ENCODE measurements at regions not wholly inside any gene's neighbourhood (a gene's known extent, or its start where the extent isn't known, plus 50 kb on each side); places are given as distances from the start of the nearest gene placed in this dataset.
"Not testable (repeated sequence)": the region's sequence is repeated elsewhere in the genome, so short reads cannot be mapped to it uniquely, and the experiment has no call there.

DNA sequence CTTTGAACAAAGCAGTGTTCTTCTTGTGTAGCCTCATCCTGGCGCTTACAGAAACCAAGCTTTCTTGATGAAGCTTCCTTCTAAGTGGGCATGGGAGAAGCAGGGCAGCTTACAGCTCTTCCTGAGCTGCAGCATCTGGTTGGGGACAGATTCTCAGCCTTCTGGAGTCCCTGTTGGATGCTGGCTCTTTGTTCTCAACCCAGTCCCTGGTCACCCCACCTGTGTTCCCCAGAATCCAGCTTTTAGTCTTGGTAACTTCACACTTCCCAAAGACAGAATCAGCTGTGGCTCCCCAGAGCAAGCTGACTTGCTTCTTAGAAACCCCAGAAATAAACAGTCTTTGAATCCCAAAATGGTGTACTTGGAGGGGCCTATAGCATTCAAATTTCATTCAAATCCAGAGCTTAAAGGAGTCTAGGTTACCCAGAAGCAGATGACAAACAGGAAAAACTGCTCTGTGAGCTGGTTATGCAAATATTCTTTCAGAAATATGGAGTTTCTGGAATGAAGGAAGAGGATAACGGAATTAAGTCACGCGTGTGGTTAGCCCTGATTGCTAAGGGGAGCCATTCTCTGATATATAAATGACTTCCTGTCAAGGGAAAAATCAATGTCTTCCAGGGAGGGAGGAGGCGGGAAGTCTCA lies 783.4 kb upstream of the TPTE start:
- CTCF ChIA-PET = interaction anchor here (1.1 kb wide), 1 partner anchor 8 kb away, joined by 3 read pairs; no protein-coding TSS in a partner anchor
- H3K4me1 ChIP-seq (ENCODE audit: control extremely low read depth in 1 of 4, control insufficient read depth in 4 of 4, insufficient read depth in 4 of 4, low read length in 3 of 4); H3K27ac ChIP-seq (ENCODE audit: insufficient read depth in 1 of 2, low read depth in 1 of 2, low read length in 2 of 2, poor library complexity in 1 of 2, severe bottlenecking in 2 of 2); H3K36me3 ChIP-seq (ENCODE audit: control insufficient read depth in 4 of 4, insufficient read depth in 4 of 4, low read length in 3 of 4); H3K27me3 ChIP-seq (replicated peaks in 2 of 5; ENCODE audit: control insufficient read depth in 4 of 5, insufficient read depth in 5 of 5, low read length in 4 of 5); POLR2A ChIA-PET; DNase-seq; H3K4me3 ChIP-seq (ENCODE audit: control insufficient read depth in 1 of 7, extremely low read depth in 1 of 7, insufficient read depth in 4 of 7, low read depth in 2 of 7, low read length in 6 of 7): not testable (repeated sequence)
- WGBS (ENCODE audit: insufficient coverage) = 47% methylated on average over 5 of the region's 5 CpGs
- peaks cover 0 to 38% (median 12%) of the 10 kb centered on the region in 5 experiments for H3K9me3 ChIP-seq (ENCODE audit: control extremely low read depth in 1 of 5, control insufficient read depth in 4 of 5, insufficient read depth in 2 of 5, low read depth in 1 of 5, low read length in 4 of 5)

DNA sequence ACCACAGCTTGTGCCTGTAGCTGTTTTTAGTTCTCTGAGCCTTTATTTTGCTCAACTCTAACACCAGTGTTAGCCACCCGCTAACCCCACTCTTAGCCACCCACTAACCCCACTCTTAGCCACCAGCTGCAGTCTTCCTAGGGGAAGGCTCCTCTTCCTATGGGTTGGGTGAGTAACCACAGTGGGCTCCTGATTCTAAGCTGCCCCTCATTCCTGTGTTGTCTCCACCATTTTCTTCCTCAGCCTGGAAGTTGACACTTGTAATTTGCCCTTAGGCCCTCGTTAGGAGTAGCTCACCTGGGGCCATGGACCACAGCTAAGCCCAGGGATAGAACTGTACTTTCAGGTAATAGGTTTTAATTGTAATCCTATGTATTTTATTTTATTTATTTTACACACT lies 782.9 kb upstream of the TPTE start:
- WGBS (ENCODE audit: insufficient coverage) = 75% methylated on average over 2 of the region's 2 CpGs
- Histone ChIP-seq H3K27me3 (replicated peaks in 2 of 5; ENCODE audit: control insufficient read depth in 4 of 5, insufficient read depth in 5 of 5, low read length in 4 of 5) (no peaks in the 10 kb centered on the region), H3K4me1 (ENCODE audit: control extremely low read depth in 1 of 4, control insufficient read depth in 4 of 4, insufficient read depth in 4 of 4, low read length in 3 of 4) (no peaks in the 10 kb centered on the region), H3K4me3 (ENCODE audit: control insufficient read depth in 1 of 7, extremely low read depth in 1 of 7, insufficient read depth in 4 of 7, low read depth in 2 of 7, low read length in 6 of 7) (no peak overlapping the region), H3K36me3 (ENCODE audit: control insufficient read depth in 4 of 4, insufficient read depth in 4 of 4, low read length in 3 of 4) (no peaks in the 10 kb centered on the region), H3K9me3 (ENCODE audit: control extremely low read depth in 1 of 5, control insufficient read depth in 4 of 5, insufficient read depth in 2 of 5, low read depth in 1 of 5, low read length in 4 of 5) (peaks cover 0 to 41% (median 12%) of the 10 kb centered on the region in 5 experiments), H3K27ac (ENCODE audit: insufficient read depth in 1 of 2, low read depth in 1 of 2, low read length in 2 of 2, poor library complexity in 1 of 2, severe bottlenecking in 2 of 2) (no peak overlapping the region)
- no peak for DNase-seq
- ChIA-PET CTCF (interaction anchor here (1.1 kb wide), 1 partner anchor 9 kb away, joined by 3 read pairs; no protein-coding TSS in a partner anchor), POLR2A (no interaction called here)

DNA sequence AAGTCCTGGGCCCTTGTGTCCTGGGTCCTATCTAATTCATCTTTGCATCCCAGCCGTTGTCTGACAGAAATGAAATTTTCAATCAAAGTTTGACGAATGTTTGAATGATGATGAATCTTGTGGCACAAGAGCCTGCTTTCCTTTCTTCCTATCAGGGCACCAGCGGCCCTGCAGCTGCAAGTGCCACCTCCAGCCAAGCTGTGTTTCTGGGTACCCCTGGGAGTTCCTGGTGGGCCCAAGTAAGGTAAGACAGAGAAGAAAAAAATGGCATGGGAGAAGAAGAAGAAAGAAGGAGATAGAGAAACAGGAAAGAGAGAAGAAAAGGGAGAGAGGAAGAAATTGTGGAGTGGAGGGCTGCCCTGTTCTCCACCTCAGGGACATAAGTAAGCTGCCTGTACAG lies 782.1 kb upstream of the TPTE start:
- POLR2A ChIA-PET = no interaction called here
- Histone ChIP-seq H3K4me1 (ENCODE audit: control extremely low read depth in 1 of 4, control insufficient read depth in 4 of 4, insufficient read depth in 4 of 4, low read length in 3 of 4) (no peaks in the 10 kb centered on the region), H3K9me3 (ENCODE audit: control extremely low read depth in 1 of 5, control insufficient read depth in 4 of 5, insufficient read depth in 2 of 5, low read depth in 1 of 5, low read length in 4 of 5) (peaks cover 0 to 43% (median 12%) of the 10 kb centered on the region in 5 experiments), H3K4me3 (ENCODE audit: control insufficient read depth in 1 of 7, extremely low read depth in 1 of 7, insufficient read depth in 4 of 7, low read depth in 2 of 7, low read length in 6 of 7) (no peak overlapping the region), H3K36me3 (ENCODE audit: control insufficient read depth in 4 of 4, insufficient read depth in 4 of 4, low read length in 3 of 4) (no peaks in the 10 kb centered on the region), H3K27me3 (replicated peaks in 2 of 5; ENCODE audit: control insufficient read depth in 4 of 5, insufficient read depth in 5 of 5, low read length in 4 of 5) (no peaks in the 10 kb centered on the region), H3K27ac (ENCODE audit: insufficient read depth in 1 of 2, low read depth in 1 of 2, low read length in 2 of 2, poor library complexity in 1 of 2, severe bottlenecking in 2 of 2) (no peak overlapping the region)
- DNase-seq = no peak
- CTCF ChIA-PET = interaction anchor here (1.1 kb wide), 1 partner anchor 10 kb away, joined by 3 read pairs; no protein-coding TSS in a partner anchor
- WGBS (ENCODE audit: insufficient coverage) = 74% methylated on average over 3 of the region's 3 CpGs

DNA sequence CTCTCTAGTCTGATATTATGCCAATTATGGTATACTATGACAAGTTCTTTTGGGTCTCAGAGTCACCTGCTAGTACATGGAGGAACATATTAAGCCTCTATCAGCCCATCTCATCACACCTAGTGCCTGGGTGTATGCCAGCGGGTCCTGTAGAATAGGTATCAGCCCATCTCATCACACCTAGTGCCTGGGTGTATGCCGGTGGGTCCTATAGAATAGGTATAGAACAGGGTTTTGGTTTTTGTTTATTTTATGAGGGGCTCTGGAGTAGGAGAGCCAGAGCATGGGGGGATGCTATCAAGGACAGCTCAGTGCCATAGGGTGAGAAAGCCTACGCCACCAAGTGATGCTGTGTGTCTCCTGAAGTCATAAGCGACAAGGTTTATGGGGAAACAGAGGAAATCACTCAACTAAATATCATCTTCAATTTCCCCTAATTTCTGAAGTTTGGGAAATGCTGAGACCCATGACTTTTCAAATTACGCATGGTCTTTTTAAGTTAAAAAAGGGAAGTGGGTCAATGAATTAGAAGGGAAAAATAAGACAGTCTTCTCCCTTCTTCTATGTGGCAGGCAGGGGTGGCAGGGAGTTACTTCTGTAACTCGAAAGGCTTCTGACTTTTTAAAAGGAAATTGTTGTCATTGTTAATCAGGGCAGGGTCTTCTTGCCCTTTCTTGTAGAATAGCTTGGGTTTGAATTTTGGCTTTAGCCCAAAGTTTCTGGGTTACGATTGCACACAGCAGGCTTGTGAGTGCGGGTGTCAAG lies 781.0 kb upstream of the TPTE start:
- H3K36me3 ChIP-seq (ENCODE audit: control insufficient read depth in 4 of 4, insufficient read depth in 4 of 4, low read length in 3 of 4); CTCF ChIA-PET: not testable (repeated sequence)

DNA sequence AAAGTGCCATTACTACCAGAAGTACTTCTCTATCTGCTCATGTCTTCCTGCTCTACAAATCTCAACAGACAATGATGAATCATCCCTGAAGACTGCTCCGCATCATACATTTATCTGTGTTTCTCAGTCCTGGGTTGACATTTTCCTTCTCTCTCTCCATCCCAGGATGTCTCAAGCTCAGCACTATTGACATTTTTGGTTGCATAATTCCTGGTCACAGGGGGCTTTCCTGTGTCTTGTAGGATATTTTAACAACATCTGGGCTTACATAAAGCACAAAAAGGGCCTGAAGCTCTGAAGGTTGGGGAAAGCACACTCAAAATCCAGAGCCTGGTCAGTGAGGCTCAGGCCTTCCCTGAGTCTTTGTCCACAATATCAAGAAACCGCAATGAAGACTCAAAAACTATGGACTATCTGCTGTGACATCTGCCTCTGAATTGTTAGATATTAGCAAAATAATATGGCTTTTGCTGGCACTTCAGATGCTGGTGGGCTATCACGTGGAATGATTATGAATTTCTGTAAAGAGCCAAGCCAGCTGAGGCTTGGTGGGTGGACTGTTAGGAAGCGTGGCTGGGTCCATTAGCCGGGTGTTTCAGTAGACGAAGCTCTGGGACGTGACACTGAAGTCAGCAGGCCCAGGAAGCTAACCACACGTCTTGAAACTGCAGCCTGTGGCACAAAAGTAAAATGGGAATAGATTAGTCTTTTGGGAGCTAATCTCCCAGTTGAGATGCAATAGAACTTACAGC lies 780.2 kb upstream of the TPTE start:
- 73% methylated on average over 8 of the region's 8 CpGs for WGBS (ENCODE audit: insufficient coverage)
- H3K4me1 ChIP-seq (ENCODE audit: control extremely low read depth in 1 of 4, control insufficient read depth in 4 of 4, insufficient read depth in 4 of 4, low read length in 3 of 4); H3K27ac ChIP-seq (ENCODE audit: insufficient read depth in 1 of 2, low read depth in 1 of 2, low read length in 2 of 2, poor library complexity in 1 of 2, severe bottlenecking in 2 of 2); H3K4me3 ChIP-seq (ENCODE audit: control insufficient read depth in 1 of 7, extremely low read depth in 1 of 7, insufficient read depth in 4 of 7, low read depth in 2 of 7, low read length in 6 of 7); H3K27me3 ChIP-seq (replicated peaks in 2 of 5; ENCODE audit: control insufficient read depth in 4 of 5, insufficient read depth in 5 of 5, low read length in 4 of 5); DNase-seq; H3K36me3 ChIP-seq (ENCODE audit: control insufficient read depth in 4 of 4, insufficient read depth in 4 of 4, low read length in 3 of 4); POLR2A ChIA-PET; CTCF ChIA-PET: not testable (repeated sequence)
- peaks cover 0 to 41% (median 3%) of the 10 kb centered on the region in 5 experiments for H3K9me3 ChIP-seq (ENCODE audit: control extremely low read depth in 1 of 5, control insufficient read depth in 4 of 5, insufficient read depth in 2 of 5, low read depth in 1 of 5, low read length in 4 of 5)

More for the DNA sequence above, 781.0 kb upstream of the TPTE start:
- peaks cover 0 to 45% (median 10%) of the 10 kb centered on the region in 5 experiments for H3K9me3 ChIP-seq (ENCODE audit: control extremely low read depth in 1 of 5, control insufficient read depth in 4 of 5, insufficient read depth in 2 of 5, low read depth in 1 of 5, low read length in 4 of 5)
- WGBS (ENCODE audit: insufficient coverage) = 88% methylated on average over 3 of the region's 8 CpGs
- H3K4me3 ChIP-seq (ENCODE audit: control insufficient read depth in 1 of 7, extremely low read depth in 1 of 7, insufficient read depth in 4 of 7, low read depth in 2 of 7, low read length in 6 of 7); H3K27me3 ChIP-seq (replicated peaks in 2 of 5; ENCODE audit: control insufficient read depth in 4 of 5, insufficient read depth in 5 of 5, low read length in 4 of 5); H3K4me1 ChIP-seq (ENCODE audit: control extremely low read depth in 1 of 4, control insufficient read depth in 4 of 4, insufficient read depth in 4 of 4, low read length in 3 of 4); H3K27ac ChIP-seq (ENCODE audit: insufficient read depth in 1 of 2, low read depth in 1 of 2, low read length in 2 of 2, poor library complexity in 1 of 2, severe bottlenecking in 2 of 2); POLR2A ChIA-PET; DNase-seq: not testable (repeated sequence)

DNA sequence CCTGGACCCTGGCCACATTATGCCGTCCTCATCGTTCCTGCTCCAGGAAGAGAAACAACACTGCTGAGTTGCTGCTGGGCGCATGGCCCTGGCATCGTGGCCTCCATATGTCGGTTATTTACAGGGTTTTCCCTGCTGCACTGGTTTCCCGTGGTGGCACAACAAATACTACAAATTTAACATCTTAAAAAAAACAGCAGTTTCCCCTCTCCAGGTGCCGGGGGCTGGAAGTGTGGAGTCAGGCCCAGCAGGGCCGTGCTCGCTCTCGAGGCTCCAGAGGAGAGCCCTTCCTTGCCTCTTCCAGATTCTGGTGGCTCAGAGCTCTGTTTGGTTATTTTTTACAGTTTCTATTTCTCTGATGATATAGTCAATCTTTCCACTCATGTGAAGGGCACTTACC lies 777.8 kb upstream of the TPTE start:
- H3K27me3 ChIP-seq (replicated peaks in 2 of 5; ENCODE audit: control insufficient read depth in 4 of 5, insufficient read depth in 5 of 5, low read length in 4 of 5); H3K36me3 ChIP-seq (ENCODE audit: control insufficient read depth in 4 of 4, insufficient read depth in 4 of 4, low read length in 3 of 4); POLR2A ChIA-PET; CTCF ChIA-PET; DNase-seq; H3K4me3 ChIP-seq (ENCODE audit: control insufficient read depth in 1 of 7, extremely low read depth in 1 of 7, insufficient read depth in 4 of 7, low read depth in 2 of 7, low read length in 6 of 7); H3K27ac ChIP-seq (ENCODE audit: insufficient read depth in 1 of 2, low read depth in 1 of 2, low read length in 2 of 2, poor library complexity in 1 of 2, severe bottlenecking in 2 of 2); H3K4me1 ChIP-seq (ENCODE audit: control extremely low read depth in 1 of 4, control insufficient read depth in 4 of 4, insufficient read depth in 4 of 4, low read length in 3 of 4): not testable (repeated sequence)
- WGBS (ENCODE audit: insufficient coverage) = 85% methylated on average over 10 of the region's 10 CpGs
- peaks cover 0 to 35% (median 0%) of the 10 kb centered on the region in 5 experiments for H3K9me3 ChIP-seq (ENCODE audit: control extremely low read depth in 1 of 5, control insufficient read depth in 4 of 5, insufficient read depth in 2 of 5, low read depth in 1 of 5, low read length in 4 of 5)

DNA sequence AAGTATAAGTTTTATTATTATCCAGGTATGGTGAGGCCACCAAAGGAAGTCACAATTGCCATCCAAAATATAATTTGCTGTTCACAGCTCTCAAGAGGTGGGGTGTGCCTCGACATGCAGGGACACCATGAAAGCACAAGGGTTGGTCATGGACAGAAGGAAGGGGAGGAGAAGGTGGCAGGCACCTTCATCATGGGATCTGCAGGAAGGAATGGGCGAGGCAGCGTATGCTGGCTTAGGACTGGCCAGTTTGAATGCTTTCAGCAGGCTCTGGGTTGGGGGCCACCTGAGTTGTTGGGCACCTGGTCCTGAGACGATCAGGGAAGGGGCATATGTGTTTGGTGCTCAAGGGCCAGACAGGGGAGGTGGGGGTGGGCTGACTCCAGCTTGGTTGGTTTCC lies 777.2 kb upstream of the TPTE start:
- 43% methylated on average over 4 of the region's 4 CpGs for WGBS (ENCODE audit: insufficient coverage)
- H3K27ac ChIP-seq (ENCODE audit: insufficient read depth in 1 of 2, low read depth in 1 of 2, low read length in 2 of 2, poor library complexity in 1 of 2, severe bottlenecking in 2 of 2); H3K4me3 ChIP-seq (ENCODE audit: control insufficient read depth in 1 of 7, extremely low read depth in 1 of 7, insufficient read depth in 4 of 7, low read depth in 2 of 7, low read length in 6 of 7); H3K4me1 ChIP-seq (ENCODE audit: control extremely low read depth in 1 of 4, control insufficient read depth in 4 of 4, insufficient read depth in 4 of 4, low read length in 3 of 4); DNase-seq; H3K27me3 ChIP-seq (replicated peaks in 2 of 5; ENCODE audit: control insufficient read depth in 4 of 5, insufficient read depth in 5 of 5, low read length in 4 of 5); POLR2A ChIA-PET; CTCF ChIA-PET; H3K36me3 ChIP-seq (ENCODE audit: control insufficient read depth in 4 of 4, insufficient read depth in 4 of 4, low read length in 3 of 4): not testable (repeated sequence)
- peaks cover 0 to 31% (median 0%) of the 10 kb centered on the region in 5 experiments for H3K9me3 ChIP-seq (ENCODE audit: control extremely low read depth in 1 of 5, control insufficient read depth in 4 of 5, insufficient read depth in 2 of 5, low read depth in 1 of 5, low read length in 4 of 5)

All from common myeloid progenitor, CD34-positive (primary cell).